IPS-NIHi7 (cell line): ENCODE measurements at regions not wholly inside any gene's neighbourhood (a gene's known extent, or its start where the extent isn't known, plus 50 kb on each side); places are given as distances from the start of the nearest gene placed in this dataset.

ENCODE experiments used
- DNase-seq: peaks from one replicate; pipeline ENCODE4 v3.0.0; 2012; ENCODE audit warnings: mixed read lengths; ENCODE audit errors: extremely low spot score

DNA sequence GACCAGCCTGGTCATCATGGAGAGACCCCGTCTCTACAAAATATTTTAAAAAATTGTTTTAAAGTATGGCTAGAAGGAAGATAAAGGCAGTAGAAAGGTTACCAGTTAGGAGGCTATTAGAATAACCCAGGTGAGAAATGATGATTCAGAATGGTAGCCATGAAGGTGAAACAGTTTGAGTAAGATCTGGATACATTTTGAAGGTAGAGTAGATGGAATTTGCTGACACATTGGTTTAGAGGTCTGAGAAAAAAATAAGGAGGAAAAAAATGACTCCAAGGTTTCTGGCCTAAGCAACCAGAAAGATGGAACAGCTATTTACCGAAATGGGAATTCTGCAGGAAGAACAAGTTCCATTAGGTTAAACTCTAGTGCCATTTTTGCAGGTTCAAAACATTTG is 167.9 kb upstream of the TAB2 start:
- no peak for DNase-seq

DNA sequence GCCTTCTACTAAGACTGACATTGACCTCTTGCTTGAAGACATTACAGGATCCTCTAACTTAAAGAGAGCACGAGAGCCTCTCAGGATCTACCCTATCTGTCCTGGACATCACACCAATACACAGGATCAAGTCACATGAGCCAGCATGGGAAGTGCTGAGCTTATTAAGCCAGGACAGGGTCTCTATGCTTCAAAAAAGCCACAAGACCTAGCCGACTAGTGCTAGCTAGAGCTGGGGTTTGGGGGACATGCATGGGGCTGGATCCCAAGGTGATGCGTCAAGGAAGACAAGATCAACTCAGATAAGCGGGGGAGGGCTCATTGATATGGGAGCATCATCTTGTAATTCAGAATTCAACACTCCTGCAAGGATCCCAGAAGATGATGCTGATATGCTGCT is 167.2 kb upstream of the TAB2 start:
- no peak for DNase-seq

DNA sequence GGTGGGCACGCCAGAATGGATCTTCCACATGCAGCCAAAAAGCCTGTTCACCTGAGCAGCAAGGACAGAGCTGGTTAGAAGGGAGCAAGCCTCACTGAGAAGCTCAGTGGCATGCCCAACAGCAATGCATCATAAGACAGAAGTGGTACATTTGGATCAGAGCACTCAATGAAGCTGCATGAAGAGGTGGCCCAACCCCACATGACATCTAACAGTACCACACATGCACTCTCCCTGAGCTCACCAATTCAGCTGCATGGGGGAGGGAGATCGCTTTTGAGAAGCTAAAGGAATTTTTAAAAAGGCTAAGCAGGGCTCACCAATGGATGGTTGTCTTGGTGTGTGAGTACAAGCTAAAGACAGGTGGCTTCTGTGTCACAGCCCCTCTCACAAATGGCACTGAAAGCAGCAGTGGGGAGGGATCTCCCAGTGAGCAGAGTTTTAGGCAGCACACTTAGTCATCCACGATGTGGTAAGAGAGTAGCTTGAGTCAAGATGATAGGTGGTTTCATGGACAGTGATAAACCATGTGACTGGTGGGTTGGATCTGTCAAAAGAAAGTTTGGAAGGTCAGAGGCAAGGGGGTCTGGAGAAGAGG is 166.6 kb upstream of the TAB2 start:
- no peak for DNase-seq

DNA sequence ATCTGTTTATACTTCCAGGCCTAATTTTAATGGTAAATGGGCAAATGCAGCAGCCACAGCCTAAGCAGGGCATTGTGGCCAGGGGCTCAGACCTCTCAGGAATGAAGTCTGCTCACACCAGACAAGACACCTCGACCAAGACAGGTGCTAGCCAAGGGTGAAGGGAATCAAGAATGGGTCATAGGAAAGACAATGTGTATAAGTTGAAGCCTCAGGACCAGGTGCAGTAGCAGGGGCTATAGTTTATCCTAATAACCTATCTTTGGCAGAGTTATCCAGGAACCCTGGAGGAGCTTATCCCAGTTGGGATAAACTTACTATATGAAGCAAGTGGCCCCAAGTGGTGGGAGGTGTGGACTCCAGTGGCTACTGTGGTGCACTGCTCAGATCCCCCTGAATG is 165.0 kb upstream of the TAB2 start:
- no peak for DNase-seq

DNA sequence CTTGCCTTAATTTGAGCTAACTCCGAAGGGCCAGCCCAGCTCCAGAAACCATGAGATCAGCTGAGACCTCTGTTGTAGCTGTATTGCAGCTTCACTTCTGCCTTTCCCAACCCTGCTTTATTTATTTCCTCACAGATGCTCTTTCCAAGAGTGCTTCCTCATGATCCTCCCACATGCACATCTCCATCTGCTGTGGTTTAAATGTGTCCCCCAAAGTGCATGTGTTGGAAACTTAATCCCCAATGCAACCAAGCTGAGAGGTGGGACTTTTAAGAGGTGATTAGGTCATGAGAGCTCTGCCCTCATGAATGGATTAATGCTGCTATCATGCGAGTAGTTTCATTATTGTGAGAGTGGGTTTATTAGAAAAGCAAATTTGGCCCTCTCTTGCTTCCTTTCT is 164.4 kb upstream of the TAB2 start:
- DNase-seq: no peak

DNA sequence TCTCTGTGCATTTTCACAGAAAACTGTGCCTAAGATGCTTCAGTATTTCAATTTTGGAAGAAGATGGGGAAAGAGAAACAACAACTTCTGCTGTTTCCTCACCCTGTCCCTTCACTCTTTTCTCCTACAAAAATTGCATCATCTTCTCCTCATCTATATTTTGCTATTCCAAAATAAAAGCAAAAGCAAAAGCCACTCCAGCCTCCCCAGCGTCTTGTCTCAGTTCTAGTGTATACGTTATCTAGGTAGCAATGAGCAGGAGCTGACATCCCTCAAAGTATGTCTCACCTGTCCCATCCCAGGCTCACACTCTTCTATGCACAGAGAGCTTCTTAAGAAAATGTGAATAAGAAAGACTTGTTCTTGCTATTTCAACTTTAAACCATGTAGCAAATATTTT is 163.8 kb upstream of the TAB2 start:
- no peak for DNase-seq

DNA sequence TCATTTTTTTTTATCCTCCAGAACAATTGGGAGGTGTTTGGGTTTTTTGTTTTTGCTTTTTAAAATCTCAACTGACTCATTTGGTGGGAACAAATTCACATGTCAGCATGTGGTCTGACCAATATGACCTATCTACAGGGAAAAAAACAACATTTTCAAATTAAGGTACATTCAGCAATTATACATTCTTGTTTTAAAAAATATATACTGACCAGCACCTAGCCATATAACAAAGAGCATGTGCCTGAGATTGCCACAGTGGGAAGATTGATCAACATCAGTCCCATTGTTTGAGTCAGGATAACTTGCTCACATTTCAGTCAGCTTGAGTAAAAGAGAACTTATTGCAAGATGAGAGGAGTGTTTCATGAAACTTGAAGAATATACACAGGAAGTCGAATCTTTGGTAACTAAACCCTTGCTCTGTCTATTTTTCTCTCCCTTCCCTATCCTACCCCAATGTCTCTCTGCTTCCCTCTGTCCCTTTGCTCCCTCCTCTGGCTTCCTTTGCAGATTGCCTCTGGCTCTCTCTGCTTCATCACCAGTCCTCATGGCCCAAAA is 163.2 kb upstream of the TAB2 start:
- DNase-seq: no peak

DNA sequence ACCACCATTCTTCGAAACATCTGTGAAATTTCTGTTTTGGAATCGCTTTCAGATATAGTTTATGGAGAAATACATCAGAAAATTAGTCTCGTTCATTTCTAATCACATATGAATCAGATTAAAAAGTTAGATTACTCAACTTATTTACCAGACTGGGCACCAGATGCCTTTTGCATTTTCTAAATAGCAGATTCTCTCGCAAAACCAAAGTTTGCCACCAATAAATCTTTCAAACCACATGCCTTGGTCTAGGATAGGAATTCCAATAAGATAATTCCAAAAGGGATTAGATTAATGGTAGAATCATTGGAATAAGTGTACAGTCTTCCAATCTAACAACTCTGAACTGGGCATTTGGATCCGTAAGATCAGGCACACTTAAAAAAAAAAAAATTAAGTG is 160.4 kb upstream of the TAB2 start:
- DNase-seq: no peak

DNA sequence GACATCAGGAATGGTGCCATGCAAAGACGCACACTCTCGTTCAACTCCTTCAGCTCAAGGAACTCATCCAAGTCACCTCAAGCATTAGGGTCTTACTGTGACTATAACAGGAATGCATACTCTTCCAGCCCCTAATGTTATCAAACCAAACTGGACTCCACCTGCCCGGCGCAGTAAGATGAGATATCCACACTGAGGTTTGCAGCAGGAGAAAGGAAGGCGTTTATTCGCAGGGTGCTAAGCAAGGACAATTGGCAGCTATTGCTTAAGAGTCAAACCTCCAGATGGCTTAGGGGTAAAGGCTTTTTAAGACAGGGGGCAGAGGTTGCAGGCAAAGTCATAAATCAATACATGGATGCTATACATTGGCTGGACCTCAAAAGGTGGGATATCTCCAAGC is 159.4 kb upstream of the TAB2 start:
- DNase-seq: no peak

DNA sequence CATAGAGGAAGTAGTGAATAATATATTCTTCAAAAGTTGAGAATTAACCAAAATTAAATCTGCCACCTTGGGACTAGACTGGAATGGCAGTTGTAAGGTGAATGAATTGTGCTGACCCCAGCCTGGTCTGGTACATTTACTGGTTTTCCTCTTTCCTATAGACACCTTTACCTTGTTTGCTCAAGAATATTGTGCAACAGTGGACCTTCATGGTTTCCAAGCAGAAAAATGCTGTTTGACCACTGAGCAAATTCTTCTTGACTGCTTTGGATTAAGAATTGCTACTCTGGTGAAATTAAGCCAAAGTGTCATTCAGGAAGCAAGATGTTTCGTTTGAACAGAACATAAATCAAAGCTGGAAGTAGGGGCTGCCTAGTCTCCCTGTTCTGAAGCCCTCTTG is 156.6 kb upstream of the TAB2 start:
- no peak for DNase-seq

DNA sequence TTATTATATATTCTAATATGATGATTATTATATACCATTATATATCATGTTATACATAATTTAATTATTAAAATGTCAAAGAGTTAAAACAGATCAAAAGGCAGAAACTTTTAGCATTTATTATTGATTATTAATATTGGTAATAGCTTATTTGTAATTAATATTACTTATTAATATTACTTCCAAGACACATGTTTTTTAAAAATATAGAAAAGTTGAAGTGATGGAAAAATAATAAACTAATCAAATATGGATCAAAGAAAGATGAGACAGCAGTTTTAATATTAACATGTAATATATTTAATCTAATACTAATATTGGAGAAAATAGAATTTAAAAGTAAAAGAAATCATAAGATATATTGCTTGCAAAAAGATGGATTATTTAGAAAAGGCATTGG is 154.6 kb upstream of the TAB2 start:
- DNase-seq: no peak

DNA sequence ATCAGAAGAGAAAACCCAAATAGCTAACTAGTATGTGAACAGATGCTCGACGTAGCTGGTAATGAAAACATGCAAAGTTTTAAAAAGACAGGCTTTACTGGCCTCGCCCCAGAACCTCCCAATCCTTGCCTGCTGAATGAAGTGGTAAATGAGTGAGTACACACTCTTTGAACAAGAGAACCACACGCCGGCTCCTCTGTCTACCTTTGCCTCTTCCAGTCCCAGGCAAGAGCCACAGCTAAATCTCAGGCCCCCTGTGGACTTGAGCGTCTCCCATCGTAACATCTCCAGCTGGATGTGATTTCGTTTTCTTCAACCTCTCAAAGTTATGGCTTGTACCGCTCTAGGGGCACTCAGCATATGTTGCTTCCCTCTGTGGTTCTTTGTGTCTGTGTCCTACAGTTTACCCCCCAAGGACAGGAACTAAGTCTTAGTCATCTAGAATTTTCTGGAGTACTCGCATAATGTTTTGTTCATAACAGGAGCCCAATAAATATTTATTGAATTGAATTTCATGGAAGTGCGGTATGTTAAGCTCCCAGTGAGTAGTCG is 153.2 kb upstream of the TAB2 start:
- no peak for DNase-seq

DNA sequence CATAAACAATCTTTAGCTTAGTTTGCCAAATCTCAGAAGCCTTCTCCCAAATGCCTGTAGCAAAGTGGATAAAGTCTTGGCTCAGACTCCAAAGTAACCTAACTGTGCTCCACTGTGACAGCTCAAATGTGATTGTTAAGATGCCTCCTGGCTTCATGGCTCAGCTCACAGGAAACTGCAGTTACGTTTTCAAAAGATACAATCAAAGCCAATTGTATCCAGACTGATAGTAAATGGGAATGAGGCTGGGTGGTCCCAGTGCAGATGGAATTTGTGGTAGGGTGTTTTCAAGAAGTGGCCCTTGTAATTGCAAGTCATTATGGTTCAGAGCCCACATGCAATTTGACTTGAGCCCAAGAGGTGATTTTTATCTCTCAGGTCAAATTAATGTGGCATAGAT is 151.2 kb upstream of the TAB2 start:
- DNase-seq: no peak

DNA sequence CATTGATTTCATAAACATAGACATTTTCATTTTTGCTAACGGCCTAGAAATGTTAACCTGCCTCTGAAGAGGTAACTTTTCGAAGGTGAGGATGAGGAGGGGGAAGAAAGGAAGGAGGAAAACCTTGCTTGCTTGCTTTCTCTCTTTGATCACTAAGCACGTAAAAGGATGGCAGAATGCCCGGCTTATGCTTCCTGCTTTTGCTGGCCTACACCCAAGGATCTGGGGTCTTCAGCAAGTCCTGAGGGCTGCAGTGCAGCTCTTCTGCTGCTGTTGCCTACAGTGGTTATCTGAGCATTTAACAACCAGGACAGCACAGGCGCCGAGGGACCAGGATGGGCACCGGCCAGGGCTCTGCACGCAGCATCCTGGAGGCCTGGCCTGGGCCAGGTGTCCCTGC is 150.8 kb upstream of the TAB2 start:
- DNase-seq: no peak

DNA sequence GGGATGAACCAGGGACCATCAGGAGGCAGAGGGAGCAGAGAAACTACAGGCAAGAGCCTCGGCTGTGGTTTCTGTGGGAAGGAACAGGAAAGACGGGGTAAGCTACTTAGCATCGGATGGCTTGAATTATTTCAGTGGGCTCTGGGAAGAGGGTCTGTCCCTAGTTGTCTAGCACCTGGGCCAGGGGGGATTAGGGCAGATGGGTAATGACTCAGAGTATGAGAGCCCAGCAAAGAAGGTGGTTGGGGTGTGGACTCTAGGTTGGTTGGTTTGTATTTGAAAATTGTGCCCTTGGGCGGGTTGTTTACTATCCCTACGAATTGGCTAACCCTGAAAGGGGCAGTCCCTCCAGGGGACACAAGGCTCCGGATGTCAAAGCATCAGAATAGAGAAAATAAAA is 148.5 kb upstream of the TAB2 start:
- DNase-seq: no peak

DNA sequence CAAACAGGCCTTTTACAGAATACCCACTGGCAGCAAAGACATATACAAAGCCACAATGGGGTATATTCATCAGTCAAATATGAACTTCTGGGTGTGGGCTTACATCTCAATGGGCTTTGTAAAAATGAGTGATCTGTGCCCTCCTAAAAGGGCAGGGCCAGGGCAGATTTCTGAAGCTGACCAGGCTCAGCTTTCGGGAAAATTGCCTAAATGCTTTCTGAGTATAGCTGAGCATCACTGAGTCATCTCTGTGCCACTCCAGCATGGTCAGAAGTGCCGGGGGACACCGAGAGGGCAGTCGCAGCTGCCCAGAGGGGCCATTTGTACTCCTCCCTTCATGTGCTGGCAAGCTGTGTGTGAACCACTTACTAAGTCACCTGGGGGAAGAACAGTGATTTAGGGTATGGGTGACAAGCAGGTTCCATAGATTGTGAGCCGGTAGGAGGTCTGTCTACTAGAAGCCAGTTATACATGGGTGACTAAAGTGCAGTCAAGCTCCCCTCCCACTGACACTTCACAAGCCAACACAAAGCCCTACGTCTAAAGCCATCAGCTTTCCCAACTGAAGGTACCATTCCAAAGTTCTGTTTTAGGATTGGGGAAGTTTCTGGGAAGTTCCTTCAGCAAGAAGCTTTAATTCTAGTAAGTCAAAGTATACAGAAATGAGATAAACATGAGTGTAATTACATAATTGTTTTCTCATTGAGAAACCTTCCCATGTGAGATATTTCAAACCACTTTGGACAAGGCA is 147.6 kb upstream of the TAB2 start:
- no peak for DNase-seq

DNA sequence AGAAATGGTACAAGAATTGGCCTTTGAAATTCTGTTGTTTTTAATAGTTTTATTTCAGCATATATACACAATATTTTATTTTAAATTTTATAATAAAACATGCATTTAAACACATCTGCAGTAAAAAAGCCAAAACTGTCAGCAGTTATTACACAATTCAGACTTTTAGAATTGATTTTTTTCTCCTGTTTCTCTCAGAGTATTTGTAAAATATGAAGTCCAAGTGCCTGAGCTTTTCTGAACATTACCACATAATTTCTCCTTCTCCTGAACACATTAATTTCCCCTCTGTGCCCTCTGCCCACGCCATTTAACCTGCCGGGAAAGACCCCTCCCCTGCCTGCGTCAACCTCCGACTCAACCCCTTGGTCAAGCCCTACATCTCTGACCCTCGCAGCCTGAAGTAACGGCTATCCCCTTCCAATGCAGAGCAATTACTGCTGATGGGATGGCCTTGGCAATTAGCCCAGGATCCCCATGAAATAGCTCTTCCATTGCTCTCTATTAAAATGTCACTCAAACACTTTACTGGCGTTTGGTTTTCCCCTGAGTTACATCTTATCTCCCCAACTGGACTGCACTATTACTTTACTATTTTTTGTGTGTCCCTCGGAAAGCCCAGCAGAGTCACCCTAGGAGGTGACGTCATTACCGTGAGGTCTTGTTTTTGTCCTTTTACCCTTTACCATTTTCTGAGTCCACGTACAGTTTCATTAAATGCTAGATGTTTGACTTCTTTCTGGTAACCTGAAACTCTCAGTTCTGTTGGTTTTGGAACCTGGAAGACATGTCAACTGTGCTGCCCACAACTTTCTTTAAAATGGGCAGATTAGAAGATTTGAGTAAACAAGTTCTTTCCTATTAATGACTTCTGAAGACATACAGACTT is 146.7 kb upstream of the TAB2 start:
- no peak for DNase-seq

DNA sequence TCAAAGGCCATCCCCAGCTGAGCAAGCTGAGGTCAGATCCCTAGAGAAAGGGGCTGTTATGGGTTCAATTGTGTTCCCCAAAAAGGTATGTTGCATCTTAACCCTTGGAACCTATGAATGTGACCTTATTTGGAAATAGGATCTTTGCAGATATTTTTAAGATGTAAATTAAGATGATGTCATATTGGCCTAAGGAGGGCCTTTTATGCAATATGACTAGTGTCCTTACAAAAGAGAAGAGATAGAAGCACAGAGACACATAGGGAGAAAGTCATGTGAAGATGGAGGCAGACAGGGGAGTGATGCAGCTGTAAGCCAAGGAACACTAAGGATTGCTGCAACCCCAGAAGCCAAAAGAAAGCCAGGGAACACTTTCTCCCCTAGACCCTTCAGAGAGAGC is 144.3 kb upstream of the TAB2 start:
- no peak for DNase-seq

DNA sequence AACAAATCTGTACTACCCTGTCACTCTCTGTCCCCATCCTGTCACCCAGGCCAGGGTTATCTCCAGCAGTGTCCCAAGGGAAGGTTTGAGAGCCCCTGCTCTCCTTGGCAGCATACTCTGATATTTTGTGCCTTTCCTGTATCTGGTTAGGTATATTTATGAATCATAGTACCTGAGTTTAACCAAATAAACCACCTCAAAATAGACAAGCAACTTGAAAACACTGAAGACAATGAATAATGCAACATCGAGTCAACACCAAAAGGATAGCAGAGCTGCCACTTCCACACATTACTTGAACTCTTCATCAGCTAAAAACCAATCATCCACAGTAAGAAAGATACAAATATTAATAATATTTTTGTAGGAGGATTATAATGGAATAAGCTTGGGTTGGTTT is 142.6 kb upstream of the TAB2 start:
- DNase-seq: no peak

DNA sequence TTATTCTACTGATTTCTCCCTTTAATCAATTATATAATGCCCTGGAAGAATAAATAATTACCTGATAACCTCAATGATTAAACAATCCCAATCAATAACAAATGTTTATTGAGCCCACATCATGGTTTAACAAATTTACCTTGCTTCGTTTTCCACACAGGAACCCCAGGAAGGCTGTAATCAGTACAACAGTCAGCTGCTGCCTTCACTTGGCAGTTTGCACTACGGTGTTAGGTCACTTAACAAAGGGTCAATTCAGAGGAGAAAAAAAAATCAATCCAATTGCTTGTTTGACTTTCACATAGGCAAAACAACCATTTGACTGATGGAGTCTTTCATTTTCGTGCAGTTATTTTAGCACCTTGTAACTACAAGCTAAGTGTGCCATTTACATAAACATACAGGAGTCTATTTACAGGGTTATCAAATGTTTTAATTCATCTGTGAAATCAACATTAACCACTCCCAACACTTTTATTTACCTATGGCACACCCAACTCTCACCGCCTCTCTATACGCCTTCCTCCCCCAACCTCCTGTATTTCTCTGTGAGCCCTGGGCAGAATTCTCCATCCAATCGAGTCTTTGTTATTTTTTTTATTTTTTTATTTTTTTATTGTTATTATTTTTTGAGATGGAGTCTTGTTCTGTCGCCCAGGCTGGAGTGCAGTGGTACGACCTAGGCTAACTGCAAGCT is 140.4 kb upstream of the TAB2 start:
- no peak for DNase-seq

DNA sequence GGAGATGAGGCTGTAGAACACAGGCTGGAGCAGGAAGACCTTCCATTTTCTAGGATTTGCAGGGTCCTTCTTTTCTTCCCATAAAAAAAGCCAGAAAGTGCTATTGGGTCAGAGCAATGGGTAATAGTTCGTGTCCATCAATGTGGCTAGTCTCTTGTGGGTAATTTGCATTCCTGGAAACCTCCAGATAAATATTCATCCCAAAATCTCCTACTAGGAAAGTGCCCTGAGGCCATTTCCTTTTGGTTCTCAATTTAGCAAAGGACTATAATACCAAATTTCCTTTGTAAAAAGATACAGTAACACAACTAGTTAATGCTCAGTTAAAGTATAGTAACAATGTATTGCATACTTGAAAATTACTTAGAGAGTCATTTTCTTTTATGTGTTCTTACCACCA is 138.1 kb upstream of the TAB2 start:
- no peak for DNase-seq

DNA sequence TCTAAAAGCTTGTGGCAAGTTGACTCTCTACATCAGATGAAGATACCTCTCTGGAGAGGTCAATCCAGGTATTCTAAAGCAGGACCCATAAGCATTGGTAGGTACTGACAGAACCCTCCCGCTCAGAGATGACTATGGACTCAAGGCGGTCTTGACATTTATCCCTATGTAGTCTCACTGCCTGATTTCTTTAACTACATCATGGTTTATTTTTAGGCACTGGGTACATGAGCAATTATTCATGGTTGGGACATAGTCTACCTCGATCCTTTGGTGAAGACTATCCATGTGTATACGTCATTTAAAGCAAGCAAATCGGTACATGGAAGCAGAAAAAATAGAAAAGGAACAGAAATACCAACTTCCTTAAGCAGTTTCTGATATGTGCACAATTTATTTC is 136.2 kb upstream of the TAB2 start:
- DNase-seq: no peak
